ENCODE measurements at regions not wholly inside any gene's neighbourhood (a gene's known extent, or its start where the extent isn't known, plus 50 kb on each side); places are given as distances from the start of the nearest gene placed in this dataset.

DNA sequence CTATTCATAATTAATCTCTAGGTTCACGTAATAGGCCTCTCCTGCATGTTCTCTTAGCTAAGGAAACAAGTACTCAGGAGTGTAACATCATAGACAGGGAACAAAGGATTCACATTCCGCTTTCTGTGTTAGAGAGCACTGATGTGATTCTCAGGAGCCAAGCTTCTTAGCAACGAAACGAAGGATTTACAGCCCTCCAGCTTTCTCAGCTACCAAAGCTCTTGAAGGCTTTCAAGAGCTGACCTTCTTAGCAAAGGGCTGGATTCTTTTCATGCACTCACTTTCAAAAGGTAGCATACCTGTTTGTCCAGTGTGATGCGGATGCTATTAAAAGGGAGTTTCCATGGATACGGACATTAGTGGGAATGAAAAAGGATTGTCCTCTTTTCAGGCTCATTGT lies 107.4 kb downstream of the TUSC1 start:
- TF ChIP-seq EZH2phosphoT487 (IDR thresholded peaks at IDR 0.05; ENCODE audit: low read depth) (no peak), CTCF (IDR thresholded peaks at IDR 0.05; ENCODE audit: low read depth, low read length) (no peak)

Measured in OCI-LY3 (cell line).